ENCODE measurements at regions not wholly inside any gene's neighbourhood (a gene's known extent, or its start where the extent isn't known, plus 50 kb on each side); places are given as distances from the start of the nearest gene placed in this dataset.

DNA sequence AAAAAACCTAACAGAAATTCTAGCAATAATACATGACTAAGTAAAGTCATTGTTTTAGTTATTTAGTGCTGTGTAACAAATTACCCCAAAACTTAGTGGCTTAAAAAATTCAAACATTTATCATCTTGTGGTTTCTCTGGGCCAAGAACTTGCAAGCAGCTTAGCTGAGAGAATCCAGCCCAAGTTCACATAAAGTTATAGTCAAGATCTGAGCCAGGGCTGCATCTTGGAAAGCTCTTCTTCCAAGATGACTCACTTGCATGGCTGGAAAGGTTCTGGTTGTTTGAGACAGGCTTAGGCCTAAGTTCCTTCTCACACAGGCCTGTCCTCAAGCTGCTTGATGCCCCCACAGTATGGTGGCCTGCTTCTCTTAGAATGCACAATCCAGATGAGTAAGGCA lies 217.8 kb upstream of the TSHZ2 start:
- H3K4me3 ChIP-seq, result no peak overlapping the region
- intact Hi-C loops (cut with DNase I), result no loop called here
- TF ChIP-seq POLR2A (IDR thresholded peaks at IDR 0.05; ENCODE audit: low read depth) (no peak), EP300 (IDR thresholded peaks at IDR 0.05) (no peak), POLR2AphosphoS5 (IDR thresholded peaks at IDR 0.05) (no peak), CTCF (IDR thresholded peaks at IDR 0.05) (no peak)

DNA sequence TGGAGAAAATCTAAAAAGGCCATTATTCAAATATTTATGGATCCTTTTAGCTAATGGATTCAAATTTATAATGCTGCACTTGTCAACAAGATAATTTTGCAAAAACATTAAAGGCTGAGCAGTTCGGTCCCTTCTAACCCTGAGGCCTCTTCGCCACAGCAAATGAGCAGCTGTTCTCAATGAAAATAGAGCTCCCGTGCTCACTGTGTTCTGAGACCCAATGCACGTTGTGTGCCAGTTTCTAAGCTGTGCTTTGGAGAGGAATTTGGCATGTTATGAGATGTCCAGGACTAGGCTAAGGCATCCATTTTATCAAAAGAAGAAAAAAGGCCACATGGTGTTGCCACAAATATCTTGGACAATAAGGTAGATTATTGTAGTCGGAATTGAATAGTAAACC lies 220.1 kb upstream of the TSHZ2 start:
- no peak overlapping the region for H3K27ac ChIP-seq (replicated peaks in 1 of 4)
- peak; percentile 34 for DNase-seq (ENCODE audit: extremely low spot score)
- intact Hi-C loops (cut with DNase I), result no loop called here
- no peaks in the 10 kb centered on the region for H3K9me3 ChIP-seq
- TF ChIP-seq EP300 (IDR thresholded peaks at IDR 0.05) (no peak), POLR2AphosphoS5 (IDR thresholded peaks at IDR 0.05) (no peak), POLR2A (IDR thresholded peaks at IDR 0.05; ENCODE audit: low read depth) (no peak), CTCF (IDR thresholded peaks at IDR 0.05) (no peak)
- 81% methylated on average over 5 of the region's 5 CpGs for WGBS
- H3K36me3 ChIP-seq, result no peaks in the 10 kb centered on the region
- no peak overlapping the region for H3K4me3 ChIP-seq
- H3K4me1 ChIP-seq, result no peaks in the 10 kb centered on the region
- H3K27me3 ChIP-seq, result no peaks in the 10 kb centered on the region

More for the DNA sequence above, 217.8 kb upstream of the TSHZ2 start:
- no peaks in the 10 kb centered on the region for H3K4me1 ChIP-seq
- no peaks in the 10 kb centered on the region for H3K27me3 ChIP-seq
- H3K36me3 ChIP-seq, result no peaks in the 10 kb centered on the region
- DNase-seq (ENCODE audit: extremely low spot score), result no peak
- H3K27ac ChIP-seq (replicated peaks in 1 of 4), result no peak overlapping the region
- H3K9me3 ChIP-seq, result no peaks in the 10 kb centered on the region

- Histone ChIP-seq H3K27me3 (no peaks in the 10 kb centered on the region), H3K4me3 (no peak overlapping the region), H3K9me3 (no peaks in the 10 kb centered on the region), H3K27ac (replicated peaks in 1 of 4) (no peak overlapping the region), H3K4me1 (no peaks in the 10 kb centered on the region), H3K36me3 (no peaks in the 10 kb centered on the region)
- intact Hi-C loops (cut with DNase I), result no loop called here
- peak; percentile 37 for DNase-seq (ENCODE audit: extremely low spot score)
- 66% methylated on average over 3 of the region's 3 CpGs for WGBS
- TF ChIP-seq POLR2AphosphoS5 (IDR thresholded peaks at IDR 0.05) (no peak), EP300 (IDR thresholded peaks at IDR 0.05) (no peak), POLR2A (IDR thresholded peaks at IDR 0.05; ENCODE audit: low read depth) (no peak), CTCF (IDR thresholded peaks at IDR 0.05) (no peak)
Observed at GRCh38 chr20:52751571-52751970, 220.6 kb upstream of the TSHZ2 start.

DNA sequence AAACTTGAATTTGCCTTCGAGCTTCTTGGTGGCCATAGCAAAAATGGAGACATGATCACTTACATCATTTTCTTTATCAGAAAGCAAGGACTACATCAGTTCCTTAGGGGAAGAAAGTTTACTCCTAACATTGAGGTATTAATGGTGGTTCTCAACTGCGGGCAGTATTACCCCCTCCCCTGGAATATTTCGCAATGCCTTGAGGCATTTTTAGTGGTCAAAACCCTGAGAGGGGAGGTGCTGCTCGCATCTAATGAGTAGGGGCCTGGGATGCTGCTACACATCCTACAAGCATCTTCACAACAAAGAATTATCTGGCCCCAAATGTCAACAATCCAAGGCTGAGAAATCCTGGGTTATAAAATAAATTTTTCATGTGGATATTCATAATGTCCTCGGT lies 222.2 kb upstream of the TSHZ2 start:
- DNase-seq (ENCODE audit: extremely low spot score), result peak; percentile 29
- no peak overlapping the region for H3K27ac ChIP-seq (replicated peaks in 1 of 4)
- TF ChIP-seq POLR2A (IDR thresholded peaks at IDR 0.05; ENCODE audit: low read depth), result no peak
- H3K4me3 ChIP-seq, result no peak overlapping the region
- H3K9me3 ChIP-seq, result no peaks in the 10 kb centered on the region
- no peaks in the 10 kb centered on the region for H3K27me3 ChIP-seq
- intact Hi-C loops (cut with DNase I), result no loop called here
- H3K36me3 ChIP-seq, result no peaks in the 10 kb centered on the region
- no peaks in the 10 kb centered on the region for H3K4me1 ChIP-seq
- WGBS, result 92% methylated on average over 5 of the region's 5 CpGs

GRCh38 chr20:52748990-52749389 lies 223.2 kb upstream of the TSHZ2 start:
- intact Hi-C loops (cut with DNase I), result no loop called here
- Histone ChIP-seq H3K27ac (replicated peaks in 1 of 4) (peak overlapping the region in 1 of 4 donors; percentile 53), H3K4me3 (no peak overlapping the region), H3K9me3 (no peaks in the 10 kb centered on the region), H3K27me3 (no peaks in the 10 kb centered on the region), H3K4me1 (no peaks in the 10 kb centered on the region), H3K36me3 (no peaks in the 10 kb centered on the region)
- 45% methylated on average over 1 of the region's 1 CpG for WGBS
- DNase-seq (ENCODE audit: extremely low spot score), result no peak
- TF ChIP-seq CTCF (IDR thresholded peaks at IDR 0.05), result no peak
- no peak for TF ChIP-seq POLR2A (IDR thresholded peaks at IDR 0.05; ENCODE audit: low read depth)
- no peak for TF ChIP-seq POLR2AphosphoS5 (IDR thresholded peaks at IDR 0.05)

Data from esophagus muscularis mucosa (tissue), 4 donors.